GOT3 (cell line): ENCODE measurements at regions not wholly inside any gene's neighbourhood (a gene's known extent, or its start where the extent isn't known, plus 50 kb on each side); places are given as distances from the start of the nearest gene placed in this dataset.
"Not testable (repeated sequence)": the region's sequence is repeated elsewhere in the genome, so short reads cannot be mapped to it uniquely, and the experiment has no call there.

ENCODE experiments used
- DNase-seq: peaks from one replicate; lab custom pipeline; 2025; ENCODE audit warnings: mixed read lengths; lab: John Stamatoyannopoulos, UW

- DNase-seq: no peak
Observed at GRCh38 chr7:131673576-131673975, 117.1 kb upstream of the PODXL start.

- no peak for DNase-seq
Observed at GRCh38 chr7:131670406-131670805, 114.0 kb upstream of the PODXL start.

DNA sequence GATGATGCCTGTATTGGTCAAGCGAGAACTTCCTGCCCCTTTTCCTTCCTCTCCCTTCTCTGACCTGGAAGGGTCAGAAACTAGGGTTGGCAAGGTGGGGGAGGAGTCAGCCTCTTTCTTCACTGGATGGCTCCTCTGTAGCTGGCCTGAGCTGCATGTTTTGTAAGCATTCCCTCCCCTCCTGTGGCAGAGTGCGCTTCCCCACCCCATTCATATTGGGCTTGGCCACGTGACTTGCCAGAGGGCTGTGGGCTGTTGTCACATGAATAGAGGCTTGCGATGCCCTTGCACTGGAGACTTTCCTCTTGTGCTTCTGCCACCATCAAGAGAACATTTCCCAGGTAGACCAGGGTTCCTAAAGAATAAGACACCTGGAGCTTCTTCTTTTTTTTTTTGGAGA, 111.3 kb upstream of the PODXL start:
- DNase-seq: no peak

GRCh38 chr7:131665021-131665420, 108.6 kb upstream of the PODXL start:
- DNase-seq: no peak

GRCh38 chr7:131664570-131664969, 108.1 kb upstream of the PODXL start:
- no peak for DNase-seq

DNA sequence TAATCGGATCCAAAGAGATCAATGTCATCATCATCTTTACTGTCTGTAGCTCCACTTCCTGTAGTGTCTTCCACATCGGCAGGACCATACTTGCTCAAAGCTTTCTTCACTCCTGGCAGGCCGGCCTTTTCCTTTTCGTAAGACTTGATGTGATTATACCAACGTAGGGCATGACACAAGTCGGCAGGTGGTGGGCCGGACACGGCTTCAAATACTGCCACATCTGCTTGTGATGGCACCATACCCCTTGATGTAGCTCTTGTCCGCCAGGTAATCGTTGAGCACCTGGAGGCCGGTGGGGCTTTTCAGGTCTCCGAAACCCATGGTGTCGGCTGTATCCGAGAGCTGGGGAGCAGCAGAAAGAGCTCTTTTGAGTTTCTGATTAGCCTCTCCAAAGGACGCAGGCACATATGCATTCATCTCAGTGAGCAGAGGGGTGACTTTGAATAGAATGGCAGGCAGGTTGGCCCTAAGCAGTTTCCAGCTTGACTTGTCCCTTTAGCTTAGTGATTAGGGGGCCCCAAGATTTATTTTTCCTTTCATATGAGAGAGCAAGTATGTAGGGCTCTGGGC, 106.0 kb upstream of the PODXL start:
- DNase-seq: not testable (repeated sequence)

- no peak for DNase-seq
Observed at GRCh38 chr7:131657881-131658280, 101.5 kb upstream of the PODXL start.

DNA sequence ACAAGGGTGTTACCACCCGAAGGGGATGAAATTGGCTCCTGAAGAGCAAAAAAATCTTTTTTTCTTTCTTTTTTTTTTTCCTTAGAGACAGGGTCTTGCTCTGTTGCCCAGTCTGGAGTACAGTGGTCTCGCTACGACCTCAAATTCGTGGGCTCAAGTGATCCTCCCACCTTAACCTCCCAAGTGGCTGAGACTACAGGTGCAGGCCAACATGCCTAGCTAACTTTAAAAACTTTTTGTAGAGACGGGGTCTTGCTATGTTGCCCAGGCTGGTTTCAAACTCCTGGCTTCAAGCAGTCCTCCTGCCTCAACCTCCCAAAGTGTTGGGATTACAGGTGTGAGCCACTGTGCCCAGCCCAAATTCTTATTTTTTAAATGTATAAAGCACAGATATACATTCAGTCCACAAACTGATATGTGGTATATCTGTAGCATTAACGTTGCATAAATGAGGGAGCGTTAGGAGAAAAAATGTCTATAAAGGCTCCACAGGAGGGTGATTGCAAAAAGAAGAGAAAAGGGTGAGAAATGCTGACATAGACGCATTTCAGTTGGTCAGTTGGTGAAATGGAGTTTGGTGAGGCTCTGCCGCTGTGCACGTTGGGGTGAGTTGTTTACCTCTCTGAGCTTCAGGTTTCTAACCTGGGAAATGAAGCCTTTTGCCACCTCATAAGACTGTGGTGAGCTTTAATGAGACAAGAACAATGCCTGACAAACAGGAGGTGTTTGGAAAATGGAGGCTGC, 100.7 kb upstream of the PODXL start:
- no peak for DNase-seq

DNA sequence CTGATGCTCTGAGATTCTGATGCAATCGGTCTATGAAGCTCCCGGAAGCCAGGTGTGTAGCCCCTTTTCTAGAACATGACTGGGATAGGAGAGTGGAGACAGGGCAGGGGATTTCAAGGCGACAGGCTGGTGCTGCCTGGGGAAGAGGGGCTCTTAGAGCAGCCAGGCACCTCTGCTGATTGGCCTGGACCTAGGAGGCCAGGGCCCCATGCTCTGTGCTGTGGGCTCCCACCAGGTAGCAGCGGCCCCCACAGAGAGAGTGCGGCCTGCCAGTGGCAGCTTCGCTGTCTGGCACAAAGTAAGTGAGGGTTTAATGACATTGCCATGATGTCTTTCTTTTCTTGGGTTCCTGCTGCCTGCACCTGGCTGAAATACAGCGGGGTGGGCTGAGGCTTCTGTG, 99.4 kb upstream of the PODXL start:
- DNase-seq: no peak

DNA sequence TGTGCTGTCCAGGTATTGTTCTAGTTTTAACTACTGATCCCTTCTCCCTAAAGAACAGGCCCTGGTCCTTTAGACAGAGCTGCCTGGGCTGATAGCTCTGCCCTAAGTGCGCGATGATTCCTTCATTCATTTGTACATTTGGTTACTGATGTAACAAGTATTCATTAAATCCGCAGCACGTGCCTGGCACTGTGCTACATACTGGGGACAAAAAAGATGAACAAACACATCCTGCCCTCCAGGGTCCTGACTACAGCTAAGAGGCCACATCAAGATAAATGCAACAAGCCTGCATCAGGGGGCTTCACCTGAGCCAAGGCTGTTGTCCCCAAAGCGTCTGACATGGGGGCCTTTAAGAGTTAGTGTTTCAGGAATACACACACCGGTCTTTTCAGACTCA, 99.0 kb upstream of the PODXL start:
- DNase-seq: no peak

DNA sequence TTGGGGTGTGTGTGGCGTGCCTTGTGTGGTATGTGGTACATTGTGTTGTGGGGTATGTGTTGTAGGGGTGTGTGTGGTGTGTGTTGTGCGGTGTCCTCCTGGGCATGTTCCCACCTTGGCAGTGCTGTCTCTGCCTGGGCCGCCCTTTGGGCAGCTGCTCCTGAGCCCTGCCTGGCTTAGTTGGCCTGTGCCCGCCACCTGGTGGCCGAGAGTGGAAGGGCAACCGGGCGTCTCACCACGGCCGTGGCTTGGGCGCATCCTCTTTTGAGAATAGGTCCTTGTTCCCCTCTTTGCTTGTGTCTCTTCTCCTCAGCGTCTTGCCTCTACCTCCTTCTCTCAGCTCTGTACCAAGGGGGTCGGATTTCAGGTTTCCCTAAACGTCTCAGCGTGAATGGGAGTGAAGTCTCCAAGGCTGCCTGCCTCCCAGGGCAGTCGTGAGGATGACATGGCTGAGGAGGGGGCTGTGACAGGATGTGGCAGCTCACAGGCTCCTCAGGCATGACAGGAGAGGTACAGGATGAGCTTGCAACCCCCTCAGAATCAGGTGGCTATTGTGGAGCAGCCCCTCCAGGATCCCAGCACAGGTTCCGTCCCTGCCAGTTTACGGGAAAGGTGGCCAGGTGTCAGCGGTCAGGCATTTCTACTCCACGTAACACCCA, 98.4 kb upstream of the PODXL start:
- DNase-seq: peak; percentile 67

DNA sequence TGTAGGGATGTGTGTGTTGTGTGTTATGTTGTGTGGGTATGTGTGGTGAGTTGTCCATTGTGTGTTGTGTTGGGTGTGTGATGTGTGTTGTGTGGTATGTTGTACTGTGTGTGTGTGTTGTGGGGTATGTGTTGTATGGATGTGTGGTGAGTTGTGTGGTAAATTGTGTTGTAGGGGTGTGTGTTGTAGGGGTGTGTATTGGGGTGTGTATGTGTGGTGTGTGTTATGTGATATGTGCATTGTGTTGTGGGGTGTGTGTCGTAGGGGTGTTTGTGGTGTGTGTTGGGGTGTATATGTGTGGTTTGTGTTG, 97.8 kb upstream of the PODXL start:
- DNase-seq: no peak

DNA sequence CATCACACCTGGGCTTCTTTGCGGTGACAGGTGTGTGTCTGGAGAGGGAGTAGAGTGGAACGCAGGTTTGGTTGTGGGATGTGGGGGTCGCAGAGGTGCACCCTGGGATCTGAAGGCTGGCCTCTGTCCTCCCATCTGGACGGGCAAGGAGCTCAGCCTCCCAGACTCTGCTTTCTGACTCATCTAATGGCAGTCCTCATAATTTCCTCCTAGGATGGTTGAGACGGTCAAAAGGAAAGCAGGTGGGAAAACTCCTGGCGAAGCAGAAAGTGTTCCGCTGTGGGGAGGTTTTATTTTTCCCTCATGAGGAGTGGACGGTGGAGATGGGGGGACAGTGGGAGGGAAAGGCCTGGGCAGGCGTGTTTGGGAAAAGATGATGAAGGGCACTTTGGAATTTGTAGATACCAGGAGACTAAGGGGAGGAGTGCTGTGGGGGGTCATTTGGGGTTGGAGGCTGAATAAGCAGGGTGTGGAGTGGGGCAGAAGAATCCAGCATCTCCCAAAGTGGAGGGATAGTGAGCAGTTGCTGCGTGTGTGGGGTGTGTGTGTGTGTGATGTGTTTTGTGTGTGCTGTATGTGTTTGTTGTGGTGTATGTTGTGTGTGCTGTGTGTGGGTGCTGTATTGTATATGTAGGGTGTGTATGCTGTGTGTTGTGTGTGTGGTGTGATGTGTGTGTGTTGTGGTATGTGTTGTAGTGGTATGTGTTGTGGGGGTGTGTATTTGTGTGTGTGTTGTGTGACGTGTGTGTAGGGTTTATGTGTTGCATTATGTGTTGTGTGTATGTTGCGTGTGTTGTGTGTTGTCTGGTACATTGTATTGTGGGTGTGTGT, 97.2 kb upstream of the PODXL start:
- no peak for DNase-seq

- no peak for DNase-seq
Observed at GRCh38 chr7:131652934-131653333, 96.5 kb upstream of the PODXL start.

DNA sequence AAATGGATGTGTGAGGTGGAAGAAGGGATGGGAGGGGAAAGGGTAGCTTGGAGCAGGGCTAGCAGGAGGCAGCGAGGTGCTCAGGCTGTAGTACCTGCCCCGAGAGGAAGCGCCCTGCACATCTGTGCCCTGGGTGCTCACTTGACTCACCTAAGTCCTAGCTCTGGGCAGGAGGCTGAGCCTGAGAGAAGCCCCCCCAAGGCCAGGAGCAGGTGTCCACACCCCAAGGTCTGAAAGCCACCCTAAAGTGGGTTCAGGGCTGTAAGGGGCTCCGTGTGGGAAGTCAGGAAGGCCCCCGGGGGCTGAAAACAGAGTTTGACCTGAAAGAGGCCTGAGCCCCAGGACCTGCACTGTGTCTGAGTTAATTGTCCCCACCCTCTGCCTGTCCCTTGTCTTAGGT, 95.8 kb upstream of the PODXL start:
- DNase-seq: no peak

GRCh38 chr7:131649879-131650278, 93.5 kb upstream of the PODXL start:
- no peak for DNase-seq

GRCh38 chr7:131649003-131649541, 92.6 kb upstream of the PODXL start:
- no peak for DNase-seq

- DNase-seq: no peak
Observed at GRCh38 chr7:131648491-131648890, 92.1 kb upstream of the PODXL start.

DNA sequence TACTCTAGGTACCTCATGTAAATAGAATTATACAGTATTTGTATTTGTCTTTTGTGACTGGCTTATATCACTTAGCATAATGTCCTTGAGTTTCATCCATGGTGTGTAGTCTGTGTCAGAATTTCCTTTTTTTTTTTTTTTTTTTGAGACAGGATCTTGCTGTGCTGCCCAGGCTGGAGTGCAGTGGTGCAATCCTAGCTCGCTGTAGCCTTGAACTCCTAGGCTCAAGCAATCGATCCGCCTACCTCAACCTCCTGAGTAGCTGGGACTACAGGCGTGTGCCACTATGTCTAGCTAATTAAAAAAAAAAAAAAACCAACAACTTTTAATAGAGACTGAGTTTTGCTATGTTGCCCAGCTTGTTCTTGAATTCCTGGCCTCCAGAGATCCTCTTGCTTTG, 89.8 kb upstream of the PODXL start:
- no peak for DNase-seq

- no peak for DNase-seq
Observed at GRCh38 chr7:131642429-131642828, 86.0 kb upstream of the PODXL start.

GRCh38 chr7:131640686-131641085, 84.3 kb upstream of the PODXL start:
- DNase-seq: no peak

DNA sequence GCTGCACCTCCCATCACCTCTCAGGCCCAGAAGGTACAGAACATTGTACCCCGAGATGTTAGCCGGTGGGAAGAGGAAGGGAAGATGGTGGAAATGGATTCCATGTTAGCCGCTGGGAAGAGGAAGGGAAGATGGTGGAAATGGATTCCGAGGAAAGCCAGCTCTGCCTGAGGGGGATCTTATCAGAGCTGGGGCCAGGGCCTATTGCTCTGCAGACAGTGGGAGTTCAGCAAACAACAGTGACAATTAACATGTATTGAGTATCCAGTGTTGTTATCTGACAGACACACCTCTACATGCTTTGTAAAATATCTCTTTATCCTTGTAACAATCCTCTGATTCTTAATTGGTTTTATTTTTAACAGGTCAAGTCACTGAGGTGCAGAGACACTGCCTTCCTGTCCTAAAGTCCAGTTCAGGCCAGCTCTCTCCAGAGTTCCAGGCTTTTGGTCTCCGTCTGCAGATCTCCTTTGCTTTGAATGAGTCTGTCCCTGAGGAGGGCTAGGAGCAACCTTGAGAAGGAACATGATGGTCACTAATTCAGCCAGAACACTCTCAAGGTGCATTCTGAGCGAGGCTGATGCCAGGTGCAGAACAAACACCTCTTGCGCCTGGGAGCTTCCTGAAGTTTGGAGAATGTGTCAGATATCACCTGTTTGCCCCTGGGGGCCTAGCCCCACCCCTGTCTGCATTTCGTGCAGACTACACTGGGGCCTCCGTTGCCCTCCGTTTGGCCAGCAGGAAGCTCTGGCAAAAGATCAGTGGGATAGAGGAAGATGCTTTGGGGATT, 82.4 kb upstream of the PODXL start:
- DNase-seq: no peak
